ENCODE measurements at regions not wholly inside any gene's neighbourhood (a gene's known extent, or its start where the extent isn't known, plus 50 kb on each side); places are given as distances from the start of the nearest gene placed in this dataset.

GRCh38 chr4:136858903-136859302 is 673.4 kb downstream of the PCDH18 start:
- no peak for DNase-seq (ENCODE audit: low read depth)

- no peak for DNase-seq (ENCODE audit: low read depth)
Measured at GRCh38 chr4:136855886-136856285, 676.4 kb downstream of the PCDH18 start.

- no peak for DNase-seq (ENCODE audit: low read depth)
Measured at GRCh38 chr4:136850446-136850845, 681.8 kb downstream of the PCDH18 start.

- no peak for DNase-seq (ENCODE audit: low read depth)
Measured at GRCh38 chr4:136847881-136848621, 684.2 kb downstream of the PCDH18 start.

GRCh38 chr4:136841526-136841925 is 690.8 kb downstream of the PCDH18 start:
- DNase-seq (ENCODE audit: low read depth) = no peak

- no peak for DNase-seq (ENCODE audit: low read depth)
Measured at GRCh38 chr4:136838607-136839006, 693.7 kb downstream of the PCDH18 start.

GRCh38 chr4:136831553-136831952 is 700.7 kb downstream of the PCDH18 start:
- peak; percentile 3 for DNase-seq (ENCODE audit: low read depth)

GRCh38 chr4:136829280-136829679 is 703.0 kb downstream of the PCDH18 start:
- DNase-seq (ENCODE audit: low read depth) = no peak

- no peak for DNase-seq (ENCODE audit: low read depth)
Measured at GRCh38 chr4:136823020-136823419, 709.3 kb downstream of the PCDH18 start.

GRCh38 chr4:136818811-136819330 is 713.4 kb downstream of the PCDH18 start:
- DNase-seq (ENCODE audit: low read depth) = peak; percentile 41

GRCh38 chr4:136812100-136812880 is 720.0 kb downstream of the PCDH18 start:
- DNase-seq (ENCODE audit: low read depth) = no peak

GRCh38 chr4:136811496-136812077 is 720.7 kb downstream of the PCDH18 start:
- no peak for DNase-seq (ENCODE audit: low read depth)

GRCh38 chr4:136810626-136811025 is 721.7 kb downstream of the PCDH18 start:
- peak; percentile 83 for DNase-seq (ENCODE audit: low read depth)

- no peak for DNase-seq (ENCODE audit: low read depth)
Measured at GRCh38 chr4:136806844-136807243, 725.5 kb downstream of the PCDH18 start.

- DNase-seq (ENCODE audit: low read depth) = no peak
Measured at GRCh38 chr4:136805617-136806016, 726.7 kb downstream of the PCDH18 start.

GRCh38 chr4:136803433-136803832 is 728.9 kb downstream of the PCDH18 start:
- peak; percentile 17 for DNase-seq (ENCODE audit: low read depth)

- no peak for DNase-seq (ENCODE audit: low read depth)
Measured at GRCh38 chr4:136800248-136800647, 732.0 kb downstream of the PCDH18 start.

GRCh38 chr4:136796953-136797352 is 735.3 kb downstream of the PCDH18 start:
- DNase-seq (ENCODE audit: low read depth) = no peak

GRCh38 chr4:136793848-136794247 is 738.4 kb downstream of the PCDH18 start:
- DNase-seq (ENCODE audit: low read depth) = no peak

- DNase-seq (ENCODE audit: low read depth) = no peak
Measured at GRCh38 chr4:136784326-136784725, 748.0 kb downstream of the PCDH18 start.

- DNase-seq (ENCODE audit: low read depth) = no peak
Measured at GRCh38 chr4:136769717-136770116, 762.6 kb downstream of the PCDH18 start.

- DNase-seq (ENCODE audit: low read depth) = no peak
Measured at GRCh38 chr4:136768925-136769275, 763.4 kb downstream of the PCDH18 start.

Data from HT1080 (cell line).